ENCODE measurements at regions not wholly inside any gene's neighbourhood (a gene's known extent, or its start where the extent isn't known, plus 50 kb on each side); places are given as distances from the start of the nearest gene placed in this dataset.

- intact Hi-C loops (cut with DNase I): no loop called here
- no peak for DNase-seq (ENCODE audit: low spot score)
These were observed 294.4 kb downstream of the BAMBI start for GRCh38 chr10:28971764-28972163.

DNA sequence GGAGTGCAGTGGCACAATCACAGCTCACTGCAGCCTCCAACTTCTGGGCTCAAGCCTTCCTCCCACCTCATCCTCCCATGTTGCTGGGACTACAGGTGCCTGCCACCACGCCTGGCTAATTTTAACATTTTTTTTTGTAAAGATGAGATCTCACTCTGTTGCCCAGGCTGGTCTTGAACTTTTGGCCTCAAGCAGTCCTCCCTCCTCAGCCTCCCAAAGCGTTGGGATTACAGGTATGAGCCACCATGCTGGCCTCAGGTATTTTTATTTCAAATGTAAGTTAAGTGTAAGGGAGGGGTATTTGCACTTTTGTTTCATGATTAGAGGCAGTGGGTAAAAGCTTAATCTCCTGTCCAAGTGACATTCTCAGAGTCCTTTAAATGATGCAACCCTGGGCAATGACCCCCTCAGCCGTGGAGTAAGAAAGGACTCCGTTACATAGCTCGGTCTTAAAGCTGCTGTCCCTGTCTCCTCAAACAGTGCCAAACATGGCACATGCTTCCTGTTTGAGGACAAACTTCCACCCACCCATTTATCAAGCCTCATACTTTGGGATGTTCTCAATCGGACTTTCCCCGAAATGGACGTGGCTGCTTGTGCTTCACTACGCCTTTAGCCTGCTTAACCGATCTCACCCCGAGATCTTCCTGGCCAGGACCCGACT is 296.1 kb downstream of the BAMBI start:
- no peak for DNase-seq (ENCODE audit: low spot score)
- intact Hi-C loops (cut with DNase I): no loop called here

DNA sequence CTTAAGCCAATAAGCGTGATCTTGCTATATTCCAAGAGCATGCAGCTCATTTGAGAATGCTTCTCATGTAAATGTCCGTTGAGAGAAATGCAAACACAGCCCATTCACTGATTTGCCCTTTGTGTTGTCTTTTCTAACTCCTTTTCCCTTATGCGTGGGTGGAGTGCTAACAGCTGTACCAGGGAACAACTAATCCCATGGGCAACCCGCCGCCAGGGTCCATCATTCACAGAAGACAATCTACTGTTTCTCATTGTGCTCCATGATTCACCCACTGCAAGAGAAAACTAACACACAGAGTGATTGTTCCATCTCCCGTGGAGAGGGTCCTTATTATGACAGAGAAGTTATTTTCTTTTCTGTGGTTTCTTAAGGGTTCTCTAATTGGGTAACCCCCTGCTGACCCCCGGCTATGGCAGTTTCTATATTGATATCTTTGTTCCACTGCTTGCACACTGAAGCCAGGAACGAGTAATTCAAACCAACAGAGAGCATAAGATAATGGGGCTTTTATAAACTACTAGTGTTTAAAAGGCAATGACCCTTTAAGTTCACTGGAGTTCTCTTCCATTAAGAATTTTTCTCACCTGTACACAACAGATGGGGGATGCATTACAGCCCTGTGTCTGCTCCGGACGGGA is 298.7 kb downstream of the BAMBI start:
- DNase-seq (ENCODE audit: low spot score): no peak
- intact Hi-C loops (cut with DNase I): no loop called here

DNA sequence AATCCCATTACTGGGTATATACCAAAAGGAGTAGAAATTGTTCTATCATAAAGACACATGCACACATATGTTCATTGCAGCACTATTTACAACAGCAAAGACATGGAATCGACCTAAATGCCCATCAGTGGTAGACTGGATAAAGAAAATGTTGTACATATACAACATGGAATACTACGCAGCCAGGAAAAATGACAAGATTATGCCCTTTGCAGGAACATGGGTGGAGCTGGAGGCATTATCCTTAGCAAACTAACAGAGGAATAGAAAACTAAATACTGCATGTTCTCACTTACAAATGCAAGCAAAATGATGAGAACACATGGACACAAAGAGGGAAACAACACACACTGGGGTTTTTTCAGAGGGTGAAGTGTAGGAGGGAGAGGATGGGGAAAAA is 300.2 kb downstream of the BAMBI start:
- intact Hi-C loops (cut with DNase I): no loop called here
- DNase-seq (ENCODE audit: low spot score): no peak

DNA sequence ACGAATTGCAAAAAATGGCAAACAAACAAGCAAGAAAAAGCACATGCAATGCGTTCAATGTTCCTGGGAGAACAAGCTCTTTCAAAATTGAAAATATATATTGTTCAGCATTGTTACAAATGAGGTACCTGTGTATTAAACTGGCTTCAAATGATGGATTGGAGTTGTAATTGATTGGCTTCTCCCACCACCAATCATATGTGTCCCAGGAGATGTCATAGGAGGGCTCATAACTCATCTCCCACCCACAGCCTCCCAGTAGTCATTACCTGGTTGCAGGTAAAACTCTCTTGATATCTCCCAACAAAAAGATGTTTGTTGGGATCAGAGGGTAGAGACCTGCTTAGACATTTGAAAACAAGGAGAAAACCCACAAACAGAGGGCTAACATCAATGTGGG is 302.9 kb downstream of the BAMBI start:
- no peak for DNase-seq (ENCODE audit: low spot score)
- intact Hi-C loops (cut with DNase I): loop anchor here (5.0 to 10.0 kb wide), 2 partner anchors 33 to 175 kb away; no protein-coding TSS in a partner anchor

GRCh38 chr10:28981007-28981406 is 303.7 kb downstream of the BAMBI start:
- no peak for DNase-seq (ENCODE audit: low spot score)
- intact Hi-C loops (cut with DNase I): loop anchor here (5.0 to 10.0 kb wide), 2 partner anchors 34 to 176 kb away; no protein-coding TSS in a partner anchor

GRCh38 chr10:28982974-28983373 is 305.7 kb downstream of the BAMBI start:
- no peak for DNase-seq (ENCODE audit: low spot score)
- intact Hi-C loops (cut with DNase I): loop anchor here (5.0 to 10.0 kb wide), 2 partner anchors 36 to 178 kb away; no protein-coding TSS in a partner anchor

DNA sequence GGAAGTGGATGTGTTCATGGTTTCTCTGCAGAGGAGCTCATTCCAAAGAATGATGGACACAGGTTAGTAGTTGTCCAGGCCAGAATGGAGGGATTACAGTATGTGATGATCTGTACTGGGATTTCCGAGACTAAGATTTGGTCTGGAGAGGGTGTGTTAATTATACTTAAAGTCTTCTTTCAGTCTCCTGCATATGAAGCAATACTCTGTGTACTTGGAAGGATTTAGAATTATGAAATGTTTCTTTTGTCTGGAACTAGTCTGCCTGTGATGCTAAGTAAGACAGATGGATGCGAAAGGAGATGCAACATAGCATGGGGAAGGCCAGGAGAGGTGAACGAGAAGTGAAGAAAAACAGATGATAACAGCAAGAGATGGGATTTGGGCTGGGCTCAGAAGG is 305.1 kb upstream of the LYZL1 start:
- intact Hi-C loops (cut with DNase I): loop anchor here (2.0 to 10.0 kb wide), 3 partner anchors 36 to 179 kb away; no protein-coding TSS in a partner anchor
- no peak for DNase-seq (ENCODE audit: low spot score)

- intact Hi-C loops (cut with DNase I): loop anchor here (2.0 to 10.0 kb wide), 3 partner anchors 37 to 180 kb away; no protein-coding TSS in a partner anchor
- DNase-seq (ENCODE audit: low spot score): peak; percentile 86
These were observed 304.4 kb upstream of the LYZL1 start for GRCh38 chr10:28984431-28984830.

DNA sequence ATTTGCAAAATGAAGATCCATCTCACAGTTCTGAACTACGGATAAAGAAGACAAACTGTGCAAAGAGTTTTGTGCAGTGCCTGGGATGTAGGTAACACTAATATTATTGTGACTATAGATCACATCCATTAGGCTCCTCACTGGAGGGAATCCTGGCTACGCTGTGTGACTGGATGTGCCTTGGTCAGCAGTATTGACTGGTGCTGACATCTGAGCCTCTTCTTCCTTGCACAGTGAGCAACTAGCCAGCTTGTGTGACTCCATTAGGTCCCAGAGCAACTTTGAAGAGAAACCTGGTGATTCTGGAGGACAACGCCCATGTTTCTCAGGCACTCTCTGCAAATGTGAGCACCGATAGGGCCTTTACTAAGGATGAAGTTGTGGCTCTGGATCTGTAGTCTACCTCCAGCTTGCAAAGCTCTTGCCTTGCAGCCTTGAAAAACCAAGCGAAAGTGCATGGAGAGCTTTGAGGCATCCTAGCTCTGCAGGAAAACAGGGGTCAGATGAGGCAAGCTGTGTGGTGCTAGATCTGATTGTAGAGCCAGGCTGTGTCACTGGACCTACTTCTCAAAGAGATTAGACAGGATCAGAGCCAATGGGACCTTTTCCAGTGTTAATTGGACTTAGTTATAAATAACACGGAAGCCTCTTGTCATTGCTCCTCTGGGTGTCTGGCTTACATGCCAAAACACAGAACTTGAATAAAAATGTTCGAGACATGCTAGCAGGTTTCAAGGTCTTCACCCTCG is 303.6 kb upstream of the LYZL1 start:
- intact Hi-C loops (cut with DNase I): loop anchor here (2.0 to 10.0 kb wide), 3 partner anchors 103 to 181 kb away; no protein-coding TSS in a partner anchor
- no peak for DNase-seq (ENCODE audit: low spot score)

GRCh38 chr10:28986117-28986792 is 302.6 kb upstream of the LYZL1 start:
- no peak for DNase-seq (ENCODE audit: low spot score)
- intact Hi-C loops (cut with DNase I): loop anchor here (5.0 to 10.0 kb wide), 2 partner anchors 104 to 181 kb away; no protein-coding TSS in a partner anchor

- intact Hi-C loops (cut with DNase I): loop anchor here (5.0 to 10.0 kb wide), 2 partner anchors 105 to 182 kb away; no protein-coding TSS in a partner anchor
- no peak for DNase-seq (ENCODE audit: low spot score)
These were observed 302.0 kb upstream of the LYZL1 start for GRCh38 chr10:28986856-28987255.

GRCh38 chr10:28987555-28988320 is 301.1 kb upstream of the LYZL1 start:
- intact Hi-C loops (cut with DNase I): loop anchor here (5.0 to 10.0 kb wide), 2 partner anchors 105 to 183 kb away; no protein-coding TSS in a partner anchor
- DNase-seq (ENCODE audit: low spot score): no peak

- no peak for DNase-seq (ENCODE audit: low spot score)
- intact Hi-C loops (cut with DNase I): loop anchor here (5.0 to 10.0 kb wide), 2 partner anchors 107 to 184 kb away; no protein-coding TSS in a partner anchor
These were observed 299.9 kb upstream of the LYZL1 start for GRCh38 chr10:28988980-28989379.

- DNase-seq (ENCODE audit: low spot score): no peak
- intact Hi-C loops (cut with DNase I): loop anchor here (1.0 to 10.0 kb wide), 4 partner anchors 143 to 329 kb away; partner anchors contain the start of gene BAMBI
These were observed 297.3 kb upstream of the LYZL1 start for GRCh38 chr10:28991333-28992270.

GRCh38 chr10:28993056-28993455 is 295.8 kb upstream of the LYZL1 start:
- intact Hi-C loops (cut with DNase I): loop anchor here (10.0 kb wide), 2 partner anchors 142 to 312 kb away; no protein-coding TSS in a partner anchor
- no peak for DNase-seq (ENCODE audit: low spot score)

- DNase-seq (ENCODE audit: low spot score): no peak
- intact Hi-C loops (cut with DNase I): loop anchor here (10.0 kb wide), 2 partner anchors 141 to 311 kb away; no protein-coding TSS in a partner anchor
These were observed 295.0 kb upstream of the LYZL1 start for GRCh38 chr10:28993861-28994260.
